ENCODE measurements at regions not wholly inside any gene's neighbourhood (a gene's known extent, or its start where the extent isn't known, plus 50 kb on each side); places are given as distances from the start of the nearest gene placed in this dataset.

DNA sequence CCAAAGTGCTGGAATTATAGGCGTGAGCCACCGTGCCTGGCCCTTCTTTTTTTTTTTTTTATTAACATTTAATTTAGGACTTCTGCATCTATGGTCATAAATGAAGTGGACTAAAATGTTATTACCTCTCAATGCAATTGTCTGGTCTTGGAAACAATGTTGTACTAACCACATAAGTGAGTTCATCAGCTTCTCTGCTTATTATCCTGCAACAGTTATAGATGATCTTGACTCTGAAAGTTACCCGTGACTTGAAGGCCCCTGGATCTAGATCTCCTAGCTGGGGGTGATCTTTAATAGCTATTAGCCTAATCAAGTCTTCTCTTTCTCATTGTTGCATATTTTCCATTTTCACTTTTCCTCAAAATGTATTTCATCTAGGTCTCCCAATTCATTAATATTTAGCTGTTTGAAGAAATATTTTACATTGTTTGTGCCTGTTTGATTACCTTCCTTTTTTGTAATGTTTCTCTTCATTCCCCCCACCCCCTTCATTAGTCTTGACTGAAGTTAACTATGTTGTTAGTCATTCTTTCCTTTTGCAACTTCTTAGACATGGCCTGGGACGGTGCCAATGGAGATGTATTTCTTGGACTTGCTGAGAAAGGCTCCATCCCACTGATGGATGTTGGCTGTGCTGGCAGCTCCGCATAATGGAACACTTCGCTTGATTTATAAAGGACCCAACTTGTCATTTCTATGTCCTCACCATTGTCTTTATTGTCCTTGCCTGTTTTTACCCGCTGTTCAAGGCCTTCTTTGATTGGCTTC lies 141.6 kb upstream of the RIOK3 start:
- TF ChIP-seq, protein P1, sequence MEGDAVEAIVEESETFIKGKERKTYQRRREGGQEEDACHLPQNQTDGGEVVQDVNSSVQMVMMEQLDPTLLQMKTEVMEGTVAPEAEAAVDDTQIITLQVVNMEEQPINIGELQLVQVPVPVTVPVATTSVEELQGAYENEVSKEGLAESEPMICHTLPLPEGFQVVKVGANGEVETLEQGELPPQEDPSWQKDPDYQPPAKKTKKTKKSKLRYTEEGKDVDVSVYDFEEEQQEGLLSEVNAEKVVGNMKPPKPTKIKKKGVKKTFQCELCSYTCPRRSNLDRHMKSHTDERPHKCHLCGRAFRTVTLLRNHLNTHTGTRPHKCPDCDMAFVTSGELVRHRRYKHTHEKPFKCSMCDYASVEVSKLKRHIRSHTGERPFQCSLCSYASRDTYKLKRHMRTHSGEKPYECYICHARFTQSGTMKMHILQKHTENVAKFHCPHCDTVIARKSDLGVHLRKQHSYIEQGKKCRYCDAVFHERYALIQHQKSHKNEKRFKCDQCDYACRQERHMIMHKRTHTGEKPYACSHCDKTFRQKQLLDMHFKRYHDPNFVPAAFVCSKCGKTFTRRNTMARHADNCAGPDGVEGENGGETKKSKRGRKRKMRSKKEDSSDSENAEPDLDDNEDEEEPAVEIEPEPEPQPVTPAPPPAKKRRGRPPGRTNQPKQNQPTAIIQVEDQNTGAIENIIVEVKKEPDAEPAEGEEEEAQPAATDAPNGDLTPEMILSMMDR (IDR thresholded peaks at IDR 0.05; ENCODE audit: insufficient read depth, missing control alignments) = no peak
- FAIRE-seq (no peak), DNase-seq (ENCODE audit: insufficient read length, low spot score) (no peak)

DNA sequence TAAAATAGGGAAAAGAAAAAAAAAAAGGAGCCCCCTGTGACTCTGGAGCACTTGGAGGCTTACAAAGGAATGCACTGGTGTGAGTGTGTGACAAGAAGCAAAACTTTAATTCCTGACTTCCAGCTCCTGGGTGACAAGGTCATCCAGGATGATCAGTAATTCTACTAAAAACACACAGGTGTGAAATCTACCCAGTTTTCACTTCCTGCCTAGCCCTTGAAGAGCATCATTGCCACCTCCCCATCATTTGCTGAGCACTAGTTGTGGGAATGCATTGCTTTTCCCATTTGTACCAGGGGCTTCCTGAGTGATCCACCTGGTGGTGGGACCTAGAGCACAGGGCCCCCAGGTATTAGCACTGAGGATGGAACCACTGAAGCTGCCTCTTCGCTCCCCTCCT lies 139.7 kb upstream of the RIOK3 start:
- FAIRE-seq = no peak
- TF ChIP-seq, protein P1 (IDR thresholded peaks at IDR 0.05; ENCODE audit: insufficient read depth, missing control alignments) = no peak
- no peak for DNase-seq (ENCODE audit: insufficient read length, low spot score)

DNA sequence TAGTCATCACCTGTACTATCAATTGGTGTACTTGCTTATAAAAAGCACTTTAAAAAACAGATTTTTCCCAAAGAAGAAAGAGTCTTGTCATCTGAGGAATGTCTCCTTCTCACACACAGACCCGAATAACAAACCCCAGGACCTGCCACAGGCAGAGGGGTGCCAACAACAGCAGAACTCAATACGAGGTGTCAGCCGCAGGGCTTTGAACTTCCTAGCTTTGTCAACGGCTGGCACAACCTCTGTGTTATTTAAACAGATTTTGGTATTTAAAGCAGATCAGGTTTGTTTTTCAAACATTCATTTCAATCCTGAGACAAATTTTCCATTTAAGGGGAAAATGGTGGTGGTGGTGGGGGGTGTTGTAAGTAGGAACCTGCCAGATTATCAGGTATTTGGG lies 138.4 kb upstream of the RIOK3 start:
- FAIRE-seq = no peak
- no peak for DNase-seq (ENCODE audit: insufficient read length, low spot score)
- TF ChIP-seq, protein P1 (IDR thresholded peaks at IDR 0.05; ENCODE audit: insufficient read depth, missing control alignments) = no peak

DNA sequence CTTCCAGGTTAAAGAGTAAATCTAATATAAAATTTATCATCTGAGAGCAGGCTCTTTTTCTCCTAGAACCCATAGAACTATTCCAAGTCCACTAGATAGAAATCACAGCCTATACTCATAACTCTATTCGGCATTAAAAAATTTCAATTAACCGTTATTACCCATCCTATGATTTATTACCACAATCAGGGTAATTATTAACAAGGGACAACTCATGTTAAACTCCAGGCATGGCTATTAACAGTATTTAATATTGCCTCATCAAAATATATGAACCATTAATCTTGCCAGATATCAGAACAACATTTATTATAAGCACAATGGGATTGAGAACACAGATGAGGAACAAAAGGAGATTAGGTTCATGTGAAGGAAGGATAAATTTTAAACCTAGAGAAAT lies 136.8 kb upstream of the RIOK3 start:
- DNase-seq (ENCODE audit: insufficient read length, low spot score) (no peak), FAIRE-seq (peak; percentile 25)
- TF ChIP-seq, protein P1 (IDR thresholded peaks at IDR 0.05; ENCODE audit: insufficient read depth, missing control alignments) = no peak

DNA sequence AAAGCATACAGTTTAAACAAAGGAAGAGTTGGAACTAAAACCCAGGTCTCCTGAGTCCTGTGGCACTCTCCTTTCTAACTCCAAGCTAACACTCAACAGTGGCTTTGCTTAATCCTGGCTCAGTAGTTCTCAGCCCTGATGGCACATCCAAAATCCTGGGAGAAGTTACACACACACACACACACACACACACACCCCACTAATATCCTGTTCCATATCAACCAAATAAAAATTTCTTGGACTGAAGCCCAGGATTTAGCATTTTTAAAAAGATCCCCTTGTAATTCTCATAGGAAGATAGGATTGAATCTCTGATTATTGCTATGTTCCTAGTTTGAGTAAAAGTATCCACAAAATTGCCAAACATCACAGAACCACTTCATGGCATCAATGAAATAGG lies 136.1 kb upstream of the RIOK3 start:
- TF ChIP-seq, protein P1 (IDR thresholded peaks at IDR 0.05; ENCODE audit: insufficient read depth, missing control alignments) = no peak
- no peak for DNase-seq (ENCODE audit: insufficient read length, low spot score)
- FAIRE-seq = peak; percentile 51

DNA sequence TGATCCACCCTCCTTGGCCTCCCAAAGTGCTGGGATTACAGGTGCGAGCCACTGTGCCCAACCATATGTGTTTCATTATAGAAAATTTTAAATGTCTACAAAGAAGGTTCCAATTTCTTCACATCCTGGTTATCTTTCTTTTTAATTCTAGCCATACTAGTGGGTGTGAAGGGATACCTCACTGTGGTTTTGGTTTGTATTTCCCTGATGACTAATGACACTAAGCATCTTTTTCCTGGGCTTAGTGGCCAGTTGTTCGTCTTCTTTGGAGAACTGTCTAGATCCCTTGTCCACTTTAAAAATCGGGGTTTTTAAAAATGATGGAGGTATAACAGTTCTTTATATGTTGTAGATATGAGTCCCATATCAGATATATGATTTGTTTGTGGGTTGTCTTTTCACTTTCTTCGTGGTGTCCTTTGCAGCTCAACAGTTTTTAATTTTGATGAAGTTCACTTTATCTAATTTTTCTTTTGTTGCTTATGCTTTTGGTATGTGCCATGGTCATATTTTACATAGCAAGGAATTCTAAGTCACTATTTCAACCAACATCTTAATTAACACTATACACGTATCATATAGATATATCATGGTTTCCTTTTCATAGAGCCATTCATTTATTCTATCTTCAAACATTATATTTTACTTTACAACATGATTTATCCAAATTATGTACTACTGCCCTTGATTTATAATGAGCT lies 135.0 kb upstream of the RIOK3 start:
- FAIRE-seq (no peak), DNase-seq (ENCODE audit: insufficient read length, low spot score) (no peak)
- TF ChIP-seq, protein P1 (IDR thresholded peaks at IDR 0.05; ENCODE audit: insufficient read depth, missing control alignments) = no peak

DNA sequence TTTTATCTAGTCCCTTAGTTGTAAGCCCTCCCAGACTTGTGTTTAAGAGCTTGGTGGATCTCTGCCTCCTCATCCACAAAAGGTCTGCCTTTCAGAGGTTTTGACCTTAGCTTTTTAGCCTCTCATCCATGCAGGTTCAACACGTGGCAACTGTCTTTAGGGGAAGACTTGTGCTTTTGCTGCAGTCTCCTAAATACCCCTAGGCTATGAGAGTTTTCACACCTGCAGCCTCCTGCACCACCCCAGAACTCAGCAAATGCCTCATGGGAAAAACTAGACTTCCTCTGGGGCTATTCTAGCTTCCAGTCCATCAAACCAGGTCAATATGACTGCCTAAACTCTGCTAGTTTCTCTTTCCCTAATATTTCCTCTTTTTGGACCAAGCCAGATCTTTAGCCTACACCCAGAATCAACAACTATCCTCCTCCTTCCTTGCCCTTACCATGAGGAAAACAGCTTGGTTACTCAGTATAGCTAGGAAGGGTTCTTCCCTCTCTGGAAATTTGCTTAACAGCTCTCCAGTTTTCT lies 132.3 kb upstream of the RIOK3 start:
- TF ChIP-seq, protein P1 (IDR thresholded peaks at IDR 0.05; ENCODE audit: insufficient read depth, missing control alignments) = no peak
- no peak for FAIRE-seq
- no peak for DNase-seq (ENCODE audit: insufficient read length, low spot score)
